Activated CD4-positive, CD25-positive, alpha-beta regulatory T cell treated with anti-CD3 and anti-CD28 coated beads, Interleukin-2, amount 50 U/mL, for 24 hours (primary cell): ENCODE measurements at regions not wholly inside any gene's neighbourhood (a gene's known extent, or its start where the extent isn't known, plus 50 kb on each side); places are given as distances from the start of the nearest gene placed in this dataset.
A peak's percentile ranks its signal among the peaks of the same experiment; 100 is the strongest.
"Not testable (repeated sequence)": the region's sequence is repeated elsewhere in the genome, so short reads cannot be mapped to it uniquely, and the experiment has no call there.

ENCODE experiments used
- ATAC-seq, 2 donors: fragments of 150-1000 bp; cut with Tn5 transposase; one replicate each; pipeline ENCODE4 v1.10.0; 2021; ENCODE audit warnings: mild to moderate bottlenecking in 1 of 2, moderate library complexity in 1 of 2

DNA sequence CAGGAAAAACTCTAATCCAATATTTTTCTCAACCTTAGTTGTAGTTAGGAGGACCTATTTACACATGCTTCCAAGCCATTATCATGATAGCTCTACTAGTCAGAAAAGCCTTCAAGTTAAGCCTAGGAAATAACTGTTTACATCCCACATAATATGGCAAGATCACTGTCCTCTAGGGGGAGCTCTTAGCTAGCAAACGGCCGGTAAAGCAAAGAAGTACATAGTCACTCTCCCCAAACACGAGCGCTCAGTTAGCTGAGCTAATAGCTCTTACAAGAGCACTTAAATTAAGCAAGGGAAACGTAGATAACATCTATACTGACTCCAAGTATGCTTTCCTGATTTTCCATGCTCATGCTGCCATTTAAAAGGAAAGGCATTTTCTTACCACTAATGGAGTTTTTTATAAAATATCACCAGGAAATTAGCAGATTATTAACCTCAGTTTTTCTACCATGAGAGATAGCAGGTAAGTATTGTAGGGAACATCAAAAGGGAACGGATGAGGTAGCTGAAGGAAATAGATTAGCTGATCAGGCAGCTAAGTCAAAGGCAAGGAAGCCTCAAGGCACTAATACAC is 100.6 kb upstream of the PABPC3 start:
- ATAC-seq = peak; percentile 76 to 85

DNA sequence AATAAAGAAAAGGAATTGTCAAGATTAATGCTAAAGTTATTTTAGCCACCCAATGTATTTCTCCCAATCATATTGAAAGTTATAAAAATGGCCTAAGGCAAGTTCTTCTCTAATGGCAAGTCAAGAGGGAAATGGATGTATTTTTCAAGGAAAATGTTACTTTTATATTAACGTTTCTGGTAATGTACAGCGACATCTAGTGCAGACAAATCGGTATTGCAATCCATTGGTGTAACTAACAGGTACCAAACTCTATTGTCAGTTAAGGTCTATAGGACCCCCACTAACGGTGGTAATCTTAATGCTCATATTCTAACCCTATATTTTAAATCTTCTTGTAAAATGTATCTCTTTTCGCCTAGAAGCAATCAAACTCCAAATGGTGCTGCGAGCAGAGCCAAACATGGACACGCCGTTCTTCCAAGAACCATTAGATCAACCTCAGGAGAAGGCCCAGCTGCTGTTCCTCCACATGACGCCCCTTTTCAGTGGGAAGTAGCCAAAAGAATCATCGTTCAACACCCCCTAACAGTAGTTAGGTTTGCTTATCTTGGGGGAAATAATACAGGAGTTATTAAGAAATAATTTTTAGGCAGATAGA is 98.5 kb upstream of the PABPC3 start:
- no peak for ATAC-seq

DNA sequence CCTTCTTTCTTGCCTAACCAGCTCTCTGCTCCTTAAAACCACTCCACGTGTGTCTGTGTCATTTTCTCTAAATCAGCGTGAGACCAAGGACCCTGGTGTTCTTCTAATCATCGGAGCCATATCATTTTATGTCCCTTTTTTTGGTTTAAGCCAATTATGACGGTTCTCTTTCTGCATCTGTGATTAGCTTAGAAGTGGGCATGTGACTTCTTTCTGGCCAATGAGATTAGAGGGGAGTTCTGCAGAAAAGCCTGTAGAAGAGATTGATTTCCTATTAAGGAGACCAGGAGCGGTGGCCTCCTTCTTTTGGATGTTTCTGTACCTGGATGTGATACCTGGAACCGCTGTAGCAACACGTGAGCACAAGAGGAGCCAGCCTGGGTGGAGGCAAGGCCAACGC is 97.5 kb upstream of the PABPC3 start:
- no peak for ATAC-seq

DNA sequence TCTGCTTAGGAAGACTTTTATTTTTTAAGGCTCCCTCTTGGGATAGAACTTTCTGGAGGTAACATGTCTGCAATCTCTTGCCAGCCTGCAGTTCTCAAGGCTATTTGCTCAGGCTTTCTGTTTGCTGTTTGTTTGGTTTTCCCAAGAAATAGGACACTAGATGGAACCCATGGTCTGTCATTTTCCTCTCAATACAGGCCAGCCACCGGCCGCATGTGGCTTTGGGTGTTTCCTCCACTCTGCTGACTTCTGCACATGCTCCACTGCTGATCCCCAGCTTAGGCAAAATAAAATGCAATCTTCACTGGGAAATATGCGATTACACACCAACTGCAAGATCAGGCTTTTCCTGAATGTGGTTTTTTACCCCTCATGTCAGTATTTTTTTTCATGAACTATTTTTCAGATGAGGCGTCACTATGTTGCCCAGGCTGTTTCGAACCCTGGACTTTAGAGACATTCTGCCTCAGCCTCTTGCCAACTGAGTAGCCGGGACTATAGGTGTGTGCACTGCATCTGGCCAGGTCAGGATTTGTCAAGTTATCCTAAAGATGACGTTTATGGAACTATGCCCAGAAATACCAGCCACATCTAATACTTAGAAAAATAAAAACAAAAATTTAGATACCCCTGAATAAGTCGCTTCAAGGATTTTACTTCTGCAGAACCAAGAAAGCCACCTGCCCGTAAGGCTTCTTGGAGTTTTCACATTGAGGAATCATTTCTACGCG is 94.3 kb upstream of the PABPC3 start:
- ATAC-seq = no peak

DNA sequence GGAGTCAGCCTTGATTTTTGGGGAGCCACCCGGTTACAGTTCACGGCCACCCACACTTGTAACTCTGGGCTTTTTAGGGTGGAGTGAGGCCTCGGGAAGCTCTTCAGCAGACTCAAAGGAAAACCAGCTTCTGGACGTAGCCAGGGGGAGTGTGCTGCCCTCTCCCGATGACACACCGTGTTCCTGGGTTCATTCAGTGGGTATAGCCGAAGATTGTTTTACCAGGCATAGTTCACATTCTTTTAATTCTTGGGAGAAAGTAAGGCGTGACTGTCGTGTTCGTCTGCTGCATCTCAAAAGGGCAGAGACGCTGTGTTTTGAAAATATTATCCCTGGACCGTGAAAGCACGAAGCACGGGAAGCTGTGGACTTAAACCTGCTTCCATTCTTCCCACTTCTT is 93.6 kb upstream of the PABPC3 start:
- ATAC-seq = not testable (repeated sequence)

DNA sequence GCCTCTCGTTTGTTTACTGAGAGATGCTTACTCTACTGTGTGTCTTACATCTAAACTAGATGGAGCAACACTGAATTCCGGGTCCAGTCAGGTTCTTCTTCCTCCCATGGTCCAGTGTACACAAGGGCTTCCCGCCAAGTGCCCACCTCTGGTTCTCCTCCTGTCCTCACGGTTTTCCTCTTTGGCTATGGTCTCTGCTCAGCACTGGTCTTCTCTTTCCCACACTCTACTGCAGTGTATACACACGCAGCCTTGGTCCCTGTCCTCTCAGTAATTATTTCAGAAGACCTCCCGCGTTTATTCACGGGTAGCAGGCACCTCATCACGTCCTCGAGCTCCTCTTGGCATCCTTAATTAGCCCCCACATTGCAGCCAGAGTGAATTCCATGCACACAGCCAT is 91.4 kb upstream of the PABPC3 start:
- ATAC-seq = not testable (repeated sequence)

DNA sequence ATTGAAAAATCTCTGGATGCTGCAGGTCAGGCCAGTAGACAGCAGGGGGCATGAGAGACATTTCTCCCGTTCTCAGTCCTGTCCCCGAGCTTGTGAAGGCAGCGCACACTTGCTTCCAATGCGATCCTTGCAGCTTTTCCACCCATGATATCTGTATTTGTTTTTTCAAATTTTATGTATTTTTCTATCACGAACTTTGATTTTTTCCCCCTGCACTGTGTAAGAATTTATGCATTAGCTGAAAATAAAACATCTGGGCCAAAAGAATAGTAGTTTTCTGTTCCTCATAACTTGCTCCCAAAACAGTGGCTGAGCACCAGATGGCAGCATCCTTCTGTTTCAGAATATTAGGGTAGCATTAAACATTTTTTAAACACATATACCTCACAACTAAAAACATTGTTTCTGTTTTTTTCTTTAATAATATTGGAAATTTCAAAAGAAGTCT is 90.9 kb upstream of the PABPC3 start:
- ATAC-seq = peak in 1 of 2 donors; percentile 63

DNA sequence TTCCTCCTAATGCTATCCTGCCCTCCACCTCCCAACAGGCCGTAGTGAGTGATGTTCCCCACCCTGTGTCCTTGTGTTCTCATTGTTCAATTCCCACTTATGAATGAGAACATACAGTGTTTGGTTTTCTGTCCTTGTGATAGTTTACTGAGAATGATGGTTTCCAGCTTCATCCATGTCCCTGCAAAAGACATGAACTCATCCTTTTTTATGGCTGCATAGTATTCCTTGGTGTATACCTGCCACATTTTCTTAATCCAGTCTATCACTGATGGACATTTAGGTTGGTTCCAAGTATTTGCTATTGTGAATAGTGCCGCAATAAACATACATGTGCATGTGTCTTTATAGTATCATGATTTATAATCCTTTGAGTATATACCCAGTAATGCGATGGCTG is 88.5 kb upstream of the PABPC3 start:
- not testable (repeated sequence) for ATAC-seq

DNA sequence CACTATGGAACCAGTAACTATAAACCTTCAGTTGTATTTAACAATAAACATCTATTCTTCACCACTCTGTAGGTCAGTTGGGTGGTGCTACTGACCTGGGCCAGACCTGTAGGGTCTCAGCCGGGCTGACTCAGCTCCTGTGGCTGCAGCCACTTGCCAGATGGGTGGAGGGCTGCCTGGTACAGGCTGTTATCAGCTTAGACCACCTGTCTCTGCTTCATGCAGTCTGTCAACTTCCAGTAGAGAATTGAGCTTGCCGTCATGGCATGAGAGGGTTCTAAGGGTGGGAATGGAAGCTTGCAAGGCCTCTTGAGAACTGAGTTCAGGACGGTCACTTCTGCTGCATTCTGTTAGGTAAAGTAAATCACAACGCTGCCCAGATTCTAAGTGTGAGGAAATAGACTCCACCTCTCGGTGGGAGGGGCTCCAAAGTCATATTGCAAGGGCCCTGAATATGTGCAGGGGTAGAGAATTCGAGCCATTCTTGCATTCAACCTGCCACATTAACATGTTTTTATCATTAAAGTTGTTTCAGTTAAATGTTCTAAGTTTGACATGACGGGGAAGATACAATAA is 81.5 kb upstream of the PABPC3 start:
- ATAC-seq = not testable (repeated sequence)

DNA sequence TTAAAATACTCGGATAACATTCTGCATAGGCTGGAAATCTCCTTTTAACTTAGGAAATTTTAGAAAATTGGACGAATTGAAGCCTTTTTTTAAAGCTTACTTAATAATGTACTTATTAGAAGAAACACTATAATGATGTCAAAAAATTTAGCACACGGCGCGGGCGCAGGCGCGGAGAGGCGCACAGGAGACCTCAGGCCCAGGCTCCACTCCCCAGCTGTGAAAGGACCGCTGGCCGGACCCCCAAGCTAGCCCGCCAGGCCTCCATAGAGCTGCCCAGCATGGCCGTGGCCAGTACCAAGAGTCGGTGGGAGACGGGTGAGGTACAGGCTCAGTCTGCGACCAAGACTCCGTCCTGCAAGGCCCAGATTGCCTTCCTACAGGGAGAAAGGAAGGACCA is 78.8 kb upstream of the PABPC3 start:
- not testable (repeated sequence) for ATAC-seq

DNA sequence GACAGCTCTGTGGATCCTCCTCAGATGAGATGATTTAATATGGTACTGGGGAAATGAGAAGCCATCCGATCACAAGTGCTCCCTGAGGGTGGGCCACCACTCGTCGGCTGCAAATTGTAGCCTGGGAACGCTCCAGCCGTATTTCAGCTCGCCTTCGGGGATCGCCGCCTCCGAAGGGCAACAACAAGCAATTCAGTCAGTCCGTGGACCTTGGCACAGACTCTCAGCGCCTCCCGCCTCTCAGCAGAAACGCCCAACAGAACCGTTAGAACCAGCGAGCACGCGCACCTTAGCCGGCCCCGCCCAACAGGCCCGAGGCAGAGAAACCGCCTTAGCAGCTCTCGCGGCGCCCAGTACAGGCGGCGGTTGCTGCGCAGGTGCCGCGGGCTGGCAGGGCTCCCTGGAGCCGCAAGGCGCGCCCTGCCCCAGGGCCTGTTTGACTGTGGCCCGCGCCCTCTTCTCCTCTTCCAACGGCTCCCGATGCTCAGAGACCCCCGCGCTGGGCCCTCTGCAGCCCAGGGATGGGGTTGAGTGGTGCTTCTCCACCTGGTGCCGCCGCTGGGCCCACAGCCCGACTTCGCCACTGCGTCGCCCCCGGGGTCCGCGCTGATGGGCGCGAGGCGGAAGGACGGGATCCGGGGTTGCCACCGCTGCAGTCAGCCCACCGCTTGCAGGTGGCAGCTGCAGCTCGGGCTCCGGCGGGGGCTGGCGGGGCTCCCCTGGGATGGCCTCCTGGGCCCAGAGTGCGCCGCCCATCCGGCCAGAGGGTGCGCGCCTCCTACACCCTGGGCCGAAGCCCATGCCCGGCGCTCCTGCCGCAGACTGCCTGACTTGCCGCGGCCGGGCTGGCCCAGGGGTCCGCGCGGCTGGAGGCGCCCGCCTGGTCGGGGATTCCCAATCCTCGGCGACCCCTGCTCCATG is 77.9 kb upstream of the PABPC3 start:
- peak; percentile 73 to 83 for ATAC-seq

DNA sequence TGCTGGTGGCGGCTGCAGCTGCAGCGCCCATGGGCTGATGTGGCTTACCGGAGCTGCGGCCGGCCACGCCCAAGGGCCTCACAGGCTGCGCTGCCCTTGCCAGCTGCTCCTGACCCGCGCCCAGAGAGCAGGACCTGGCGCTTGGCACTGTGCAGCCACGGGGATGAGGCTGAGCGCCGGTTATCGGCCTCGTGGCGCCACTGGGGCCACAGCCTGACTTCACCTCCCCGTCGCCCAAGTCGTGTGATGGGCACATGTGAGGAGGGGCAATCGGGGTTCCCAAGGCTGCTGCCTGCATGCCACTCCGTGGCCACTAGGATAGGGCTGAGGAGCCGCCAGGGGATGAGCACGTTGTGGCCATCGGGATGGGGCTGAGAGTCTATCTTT is 77.2 kb upstream of the PABPC3 start:
- no peak for ATAC-seq

DNA sequence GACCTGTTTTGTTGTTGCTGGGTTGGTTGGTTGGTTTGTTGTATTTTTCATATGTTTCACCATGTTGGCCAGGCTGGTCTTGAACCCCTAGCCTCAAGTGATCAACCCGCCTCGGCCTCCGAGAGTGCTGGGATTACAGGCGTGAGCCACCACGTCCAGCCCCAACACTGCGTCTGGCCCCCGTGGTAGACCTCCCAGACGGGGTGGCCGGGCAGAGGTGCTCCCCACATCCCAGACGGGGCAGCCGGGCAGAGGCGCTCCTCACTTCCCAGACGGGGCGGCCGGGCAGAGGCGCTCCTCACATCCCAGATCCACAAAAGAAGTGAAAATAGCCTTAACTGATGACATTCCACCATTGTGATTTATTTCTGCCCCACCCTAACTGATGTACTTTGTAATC is 76.2 kb upstream of the PABPC3 start:
- not testable (repeated sequence) for ATAC-seq

DNA sequence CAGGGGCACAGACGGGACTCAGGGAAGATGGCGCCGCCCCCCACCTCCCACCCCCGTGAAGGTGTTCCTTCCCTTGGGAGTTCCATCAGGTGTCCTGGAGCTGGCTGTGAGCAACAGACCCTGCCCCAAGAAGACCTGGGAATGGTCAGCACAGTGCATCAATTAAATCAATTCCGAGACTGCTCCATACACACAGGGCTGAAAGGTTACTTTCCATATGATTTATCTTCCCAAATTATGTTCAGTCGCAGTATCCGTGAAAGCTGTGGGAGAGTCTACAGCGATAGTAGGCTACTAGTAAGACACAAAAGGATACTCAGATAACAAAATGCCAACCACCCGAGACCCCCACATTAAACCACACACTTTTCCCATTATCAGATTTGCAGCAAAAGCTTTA is 71.8 kb upstream of the PABPC3 start:
- no peak for ATAC-seq

DNA sequence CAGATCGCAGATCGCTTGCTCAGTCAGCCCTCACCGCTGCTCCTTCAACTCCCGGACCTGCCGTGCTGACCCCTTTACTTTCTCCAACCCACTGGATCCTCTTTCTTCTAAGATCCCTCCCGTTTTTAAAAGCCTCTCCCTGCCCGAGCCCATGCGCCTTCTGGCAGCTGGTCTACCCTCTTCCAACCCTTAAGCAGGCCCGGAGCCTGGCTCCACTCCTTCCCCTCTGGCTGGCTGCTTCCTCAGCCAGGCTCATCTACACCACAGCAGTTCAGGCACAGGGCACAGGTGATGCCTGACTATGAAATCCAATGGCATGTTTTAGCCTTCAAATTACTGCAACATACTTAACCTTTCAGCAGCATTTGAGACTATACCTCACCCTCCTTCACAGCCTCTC is 63.8 kb upstream of the PABPC3 start:
- no peak for ATAC-seq

DNA sequence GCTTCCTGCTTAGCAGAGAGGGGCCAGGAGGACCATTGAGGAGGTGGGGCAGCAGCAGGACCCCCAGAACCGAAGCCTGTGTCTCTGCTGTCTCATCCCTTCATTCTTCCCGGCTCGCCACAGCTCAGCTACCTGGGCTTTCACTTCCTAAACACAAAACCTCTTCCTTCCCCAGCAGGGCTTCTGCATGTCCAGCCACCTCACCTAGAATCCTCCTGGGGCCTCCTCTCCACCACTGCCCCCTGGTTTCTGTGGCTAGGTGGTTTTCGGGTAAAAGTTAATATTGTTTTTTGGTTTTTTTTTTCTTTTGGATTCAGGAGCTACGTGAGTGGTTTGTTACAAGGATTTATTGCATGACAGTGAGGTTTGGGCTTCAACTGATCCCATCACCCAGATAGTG is 61.8 kb upstream of the PABPC3 start:
- no peak for ATAC-seq

DNA sequence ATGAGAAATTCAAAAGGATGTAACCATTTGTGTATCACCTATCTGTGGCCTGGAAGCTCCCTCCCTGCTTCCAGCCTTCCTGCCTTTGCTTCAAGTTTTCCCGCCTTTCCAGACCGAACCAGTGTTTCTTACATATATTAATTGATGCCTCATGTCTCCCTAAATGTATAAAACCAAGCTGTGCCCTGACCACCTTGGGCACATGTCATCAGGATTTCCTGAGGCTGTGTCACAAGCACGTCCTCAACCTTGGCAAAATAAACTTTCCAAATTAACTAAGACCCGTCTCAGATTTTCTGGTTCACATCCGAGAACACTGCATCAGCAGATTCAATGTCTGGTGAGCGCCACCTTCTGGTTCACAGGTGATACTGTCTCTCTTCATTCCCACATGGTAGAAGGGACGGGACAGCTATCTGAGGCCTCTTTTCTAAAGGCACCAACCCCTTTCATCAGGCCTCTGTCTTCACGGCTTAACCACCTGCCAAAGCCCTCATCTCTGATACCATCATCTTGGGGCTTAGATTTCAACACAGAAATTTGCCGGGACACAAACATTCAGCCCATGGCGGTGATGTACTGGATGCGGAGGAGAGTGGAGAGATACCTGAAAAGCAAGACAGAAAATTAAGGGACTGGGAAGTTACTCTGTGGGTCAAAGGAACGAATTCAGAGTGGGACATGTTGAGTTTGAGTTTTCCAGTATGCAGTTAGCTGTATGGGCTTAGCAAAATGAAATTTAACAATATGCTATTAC is 58.7 kb upstream of the PABPC3 start:
- ATAC-seq = peak in 1 of 2 donors; percentile 51

DNA sequence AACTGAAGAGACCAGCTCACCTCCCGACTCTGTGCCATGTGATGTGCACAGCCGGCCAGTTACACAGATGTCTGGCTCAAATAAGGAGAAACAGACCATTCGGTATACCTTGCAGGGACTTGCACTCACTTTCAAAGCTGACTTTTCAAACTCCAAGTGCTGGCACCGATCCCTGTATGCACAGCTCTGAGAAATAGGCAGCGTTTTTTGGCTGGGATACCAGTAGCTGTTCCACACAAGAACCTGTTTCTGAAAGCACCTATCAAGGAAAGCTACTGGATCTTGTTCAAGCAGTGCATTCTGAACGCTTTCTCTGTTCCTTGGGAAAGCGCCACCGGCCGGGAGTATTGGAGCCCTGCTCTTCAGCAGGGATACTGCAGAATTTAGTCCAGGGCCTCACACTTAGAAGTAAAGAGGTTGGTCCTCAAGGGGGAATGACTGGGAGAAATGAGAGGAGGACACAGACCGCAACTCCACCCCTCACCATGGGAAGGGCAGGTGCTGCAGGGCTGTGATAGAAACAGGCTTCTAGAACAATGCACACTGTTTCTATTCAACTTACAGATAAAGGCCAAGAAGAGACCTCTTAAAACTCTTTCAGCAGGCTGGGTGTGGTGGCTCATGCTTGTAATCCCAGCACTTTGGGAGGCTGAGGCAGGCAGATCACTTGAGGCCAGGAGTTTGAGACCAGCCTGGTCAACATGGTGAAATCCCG is 53.6 kb upstream of the PABPC3 start:
- no peak for ATAC-seq

DNA sequence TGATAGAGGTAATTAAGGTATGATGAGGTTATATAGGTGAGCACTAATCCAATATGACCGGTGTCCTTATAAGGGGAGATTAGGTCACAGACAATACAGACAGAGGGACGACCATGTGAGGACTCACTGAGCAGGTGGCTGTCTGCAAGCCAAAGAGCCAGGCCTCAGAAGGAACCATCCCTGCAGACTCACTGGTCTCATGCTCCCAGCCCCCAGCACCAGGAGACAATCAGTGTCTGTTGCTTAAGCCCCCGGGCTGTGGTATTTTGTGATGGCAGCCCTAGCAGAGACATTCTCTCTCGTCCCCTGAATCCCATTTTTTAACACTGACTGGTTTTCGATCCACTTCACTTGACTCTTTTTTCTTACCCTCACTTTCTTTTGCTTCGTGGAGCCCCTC is 51.9 kb upstream of the PABPC3 start:
- ATAC-seq = no peak
